ENCODE measurements at regions not wholly inside any gene's neighbourhood (a gene's known extent, or its start where the extent isn't known, plus 50 kb on each side); places are given as distances from the start of the nearest gene placed in this dataset.

DNA sequence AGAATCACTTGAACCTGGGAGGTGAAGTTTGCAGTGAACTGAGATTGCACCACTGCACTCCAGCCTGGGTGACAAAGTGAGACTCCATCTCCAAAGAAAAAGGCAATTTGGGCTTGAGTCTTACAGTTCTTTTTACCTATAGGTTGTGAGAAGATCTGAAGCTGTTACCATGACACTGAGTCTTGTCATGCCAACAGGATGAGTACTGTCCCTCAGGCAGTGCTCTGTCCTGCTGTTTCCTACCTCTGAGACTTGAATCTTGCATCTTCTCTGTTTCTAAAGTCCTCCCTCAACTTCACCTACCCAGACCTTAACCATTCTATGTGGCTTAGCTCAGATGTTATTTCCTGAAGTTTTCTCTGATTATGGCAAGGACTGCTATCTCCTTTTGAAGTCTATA lies 400.8 kb upstream of the PRICKLE1 start:
- Histone ChIP-seq H3K4me3 (ENCODE audit: control insufficient read depth in 2 of 3, extremely low read depth in 1 of 3, insufficient read depth in 2 of 3, low read depth in 1 of 3, low read length in 3 of 3) (no peak overlapping the region), H3K4me1 (ENCODE audit: control insufficient read depth, extremely low read depth, insufficient read depth, low read length) (no peaks in the 10 kb centered on the region), H3K79me2 (ENCODE audit: control insufficient read depth, insufficient read depth, low read length) (no peaks in the 10 kb centered on the region), H3K9me1 (ENCODE audit: control insufficient read depth, extremely low read depth, insufficient read depth, low read length) (no peaks in the 10 kb centered on the region), H3K4me2 (ENCODE audit: control insufficient read depth, extremely low read depth, insufficient read depth, low read depth, low read length) (no peak overlapping the region), H4K20me1 (ENCODE audit: control insufficient read depth, extremely low read depth, insufficient read depth, low read length) (no peaks in the 10 kb centered on the region), H3K36me3 (ENCODE audit: control insufficient read depth in 2 of 2, extremely low read depth in 1 of 2, insufficient read depth in 2 of 2, low read length in 2 of 2) (no peaks in the 10 kb centered on the region), H3K9ac (ENCODE audit: control insufficient read depth, extremely low read depth, insufficient read depth, low read length) (no peak overlapping the region), H2AFZ (ENCODE audit: control insufficient read depth, low read length) (no peak overlapping the region), H3K9me3 (ENCODE audit: control insufficient read depth, low read depth, low read length) (no peaks in the 10 kb centered on the region), H3K27me3 (ENCODE audit: control insufficient read depth, extremely low read depth, insufficient read depth, low read length) (no peaks in the 10 kb centered on the region), H3K27ac (ENCODE audit: control insufficient read depth, insufficient read depth, low read length) (no peak overlapping the region)
- no peak for DNase-seq (ENCODE audit: low read depth, low spot score)
- dilution Hi-C loops (cut with MboI; ENCODE audit: extremely low pct_ligation_motif_present, low sequenced_read_pairs) = no loop called here
- FAIRE-seq = peak; percentile 73
- no peak for TF ChIP-seq EZH2 (IDR thresholded peaks at IDR 0.05; ENCODE audit: low read length)
- TF ChIP-seq, protein P1, sequence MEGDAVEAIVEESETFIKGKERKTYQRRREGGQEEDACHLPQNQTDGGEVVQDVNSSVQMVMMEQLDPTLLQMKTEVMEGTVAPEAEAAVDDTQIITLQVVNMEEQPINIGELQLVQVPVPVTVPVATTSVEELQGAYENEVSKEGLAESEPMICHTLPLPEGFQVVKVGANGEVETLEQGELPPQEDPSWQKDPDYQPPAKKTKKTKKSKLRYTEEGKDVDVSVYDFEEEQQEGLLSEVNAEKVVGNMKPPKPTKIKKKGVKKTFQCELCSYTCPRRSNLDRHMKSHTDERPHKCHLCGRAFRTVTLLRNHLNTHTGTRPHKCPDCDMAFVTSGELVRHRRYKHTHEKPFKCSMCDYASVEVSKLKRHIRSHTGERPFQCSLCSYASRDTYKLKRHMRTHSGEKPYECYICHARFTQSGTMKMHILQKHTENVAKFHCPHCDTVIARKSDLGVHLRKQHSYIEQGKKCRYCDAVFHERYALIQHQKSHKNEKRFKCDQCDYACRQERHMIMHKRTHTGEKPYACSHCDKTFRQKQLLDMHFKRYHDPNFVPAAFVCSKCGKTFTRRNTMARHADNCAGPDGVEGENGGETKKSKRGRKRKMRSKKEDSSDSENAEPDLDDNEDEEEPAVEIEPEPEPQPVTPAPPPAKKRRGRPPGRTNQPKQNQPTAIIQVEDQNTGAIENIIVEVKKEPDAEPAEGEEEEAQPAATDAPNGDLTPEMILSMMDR (optimal IDR thresholded peaks at IDR 0.05 in 1 of 3, IDR thresholded peaks at IDR 0.05 in 1 of 3, conservative IDR thresholded peaks at IDR 0.05 in 1 of 3; ENCODE audit: extremely low read depth in 1 of 3, insufficient read depth in 2 of 3, low read length in 3 of 3) = no peak

- DNase-seq (ENCODE audit: low read depth, low spot score) = no peak
- H3K4me3 ChIP-seq (ENCODE audit: control insufficient read depth in 2 of 3, extremely low read depth in 1 of 3, insufficient read depth in 2 of 3, low read depth in 1 of 3, low read length in 3 of 3) = no peak overlapping the region
- no peaks in the 10 kb centered on the region for H4K20me1 ChIP-seq (ENCODE audit: control insufficient read depth, extremely low read depth, insufficient read depth, low read length)
- no peak overlapping the region for H3K4me2 ChIP-seq (ENCODE audit: control insufficient read depth, extremely low read depth, insufficient read depth, low read depth, low read length)
- no peaks in the 10 kb centered on the region for H3K4me1 ChIP-seq (ENCODE audit: control insufficient read depth, extremely low read depth, insufficient read depth, low read length)
- dilution Hi-C loops (cut with MboI; ENCODE audit: extremely low pct_ligation_motif_present, low sequenced_read_pairs) = no loop called here
- no peak overlapping the region for H3K27ac ChIP-seq (ENCODE audit: control insufficient read depth, insufficient read depth, low read length)
- FAIRE-seq = no peak
- no peaks in the 10 kb centered on the region for H3K9me3 ChIP-seq (ENCODE audit: control insufficient read depth, low read depth, low read length)
- no peak overlapping the region for H2AFZ ChIP-seq (ENCODE audit: control insufficient read depth, low read length)
- no peaks in the 10 kb centered on the region for H3K27me3 ChIP-seq (ENCODE audit: control insufficient read depth, extremely low read depth, insufficient read depth, low read length)
- TF ChIP-seq, protein P1 (optimal IDR thresholded peaks at IDR 0.05 in 1 of 3, IDR thresholded peaks at IDR 0.05 in 1 of 3, conservative IDR thresholded peaks at IDR 0.05 in 1 of 3; ENCODE audit: extremely low read depth in 1 of 3, insufficient read depth in 2 of 3, low read length in 3 of 3) = no peak
- no peak for TF ChIP-seq EZH2 (IDR thresholded peaks at IDR 0.05; ENCODE audit: low read length)
- no peaks in the 10 kb centered on the region for H3K9me1 ChIP-seq (ENCODE audit: control insufficient read depth, extremely low read depth, insufficient read depth, low read length)
- H3K79me2 ChIP-seq (ENCODE audit: control insufficient read depth, insufficient read depth, low read length) = no peaks in the 10 kb centered on the region
- no peaks in the 10 kb centered on the region for H3K36me3 ChIP-seq (ENCODE audit: control insufficient read depth in 2 of 2, extremely low read depth in 1 of 2, insufficient read depth in 2 of 2, low read length in 2 of 2)
- H3K9ac ChIP-seq (ENCODE audit: control insufficient read depth, extremely low read depth, insufficient read depth, low read length) = no peak overlapping the region
Observed at GRCh38 chr12:42987216-42987650, 397.7 kb upstream of the PRICKLE1 start.

Data from keratinocyte (primary cell).